B cell (primary cell): ENCODE measurements at regions not wholly inside any gene's neighbourhood (a gene's known extent, or its start where the extent isn't known, plus 50 kb on each side); places are given as distances from the start of the nearest gene placed in this dataset.

Experiments used
- ATAC-seq: fragments of 200-7000 bp; cut with Tn5 transposase; one replicate; pipeline ENCODE4 v1.10.0; 2021; ENCODE audit warnings: low read depth, mild to moderate bottlenecking, moderate number of reproducible peaks, moderate library complexity
- CTCF ChIA-PET: fragments of 350-600 bp; sonication (Branson Sonifier 250); formaldehyde crosslinking; loops from one replicate; lab custom pipeline; 2021; ENCODE audit warnings: antibody characterized with exemption, inconsistent platforms; lab: Charles Lee
- POLR2A ChIA-PET: fragments of 350-600 bp; sonication (Branson Sonifier 250); formaldehyde crosslinking; loops from one replicate; lab custom pipeline; 2021; ENCODE audit warnings: antibody characterized with exemption; lab: Charles Lee
- DNase-seq: peaks from one replicate; pipeline ENCODE4 v3.0.0; 2013
- H2AFZ ChIP-seq: 2 replicates; pipeline ENCODE4 v1.6.1; 2012; ENCODE audit warnings: mild to moderate bottlenecking, low read depth, low read length; ENCODE audit not compliant: insufficient read depth, poor library complexity, severe bottlenecking
- H3K27ac ChIP-seq, 2 donors: 1 replicate in 1 of 2; 2 replicates in 1 of 2; pipeline ENCODE4 v1.5.1; 2012 to 2013; ENCODE audit warnings: low read length in 2 of 2, mild to moderate bottlenecking in 2 of 2, moderate library complexity in 1 of 2
- H3K27me3 ChIP-seq, 4 experiments: fragments of 200-600 bp in 1 of 4; sonication (generic) in 1 of 4; replicated peaks in 1 of 4; 1 replicate in 2 of 4; 2 replicates in 2 of 4; pipeline versions ENCODE4 v1.6.1 to v1.7.0; 2013 to 2016; ENCODE audit warnings: low read length in 3 of 4, mild to moderate bottlenecking in 2 of 4, mixed read lengths in 1 of 4, moderate library complexity in 1 of 4; ENCODE audit not compliant: insufficient read depth in 4 of 4, control insufficient read depth in 3 of 4; ENCODE audit errors: control extremely low read depth in 1 of 4
- H3K36me3 ChIP-seq, 2 experiments: replicated peaks in 1 of 2; 1 replicate in 1 of 2; 2 replicates in 1 of 2; pipeline versions ENCODE4 v1.6.1 to v1.7.1; 2013; ENCODE audit warnings: low read length in 1 of 2; ENCODE audit not compliant: insufficient read depth in 2 of 2, control insufficient read depth in 1 of 2; ENCODE audit errors: control extremely low read depth in 1 of 2, extremely low read depth in 1 of 2
- H3K4me1 ChIP-seq, 2 donors: fragments of 200-600 bp in 1 of 2; sonication (generic) in 1 of 2; 1 replicate in 1 of 2; 2 replicates in 1 of 2; pipeline versions ENCODE4 v1.5.1 to v1.6.1; 2013 to 2017; ENCODE audit warnings: low read length in 2 of 2; ENCODE audit not compliant: control insufficient read depth in 2 of 2, insufficient read depth in 2 of 2
- H3K4me2 ChIP-seq: replicated peaks from 2 replicates; pipeline ENCODE3; 2012; ENCODE audit warnings: mild to moderate bottlenecking, low read depth, low read length; ENCODE audit not compliant: poor library complexity, severe bottlenecking
- H3K4me3 ChIP-seq, 5 experiments: fragments of 200-600 bp in 1 of 5; sonication (generic) in 1 of 5; 1 replicate in 3 of 5; 2 replicates in 2 of 5; pipeline versions ENCODE4 v1.5.1 to v1.7.0; 2011 to 2016; ENCODE audit warnings: low read length in 4 of 5, mild to moderate bottlenecking in 4 of 5, low read depth in 2 of 5, control low read depth in 1 of 5, moderate library complexity in 1 of 5; ENCODE audit not compliant: insufficient read depth in 1 of 5; ENCODE audit errors: control extremely low read depth in 1 of 5, extremely low read depth in 1 of 5
- H3K79me2 ChIP-seq: fragments of 200-600 bp; sonication (generic); one replicate; pipeline ENCODE4 v1.6.0; 2016; ENCODE audit warnings: low read length; ENCODE audit not compliant: control insufficient read depth, insufficient read depth
- H3K9ac ChIP-seq: fragments of 200-600 bp; sonication (generic); 2 replicates; pipeline ENCODE4 v1.6.1; 2017; ENCODE audit warnings: mild to moderate bottlenecking, low read length, moderate library complexity
- H3K9me3 ChIP-seq, 3 donors: one replicate each; pipeline versions ENCODE4 v1.6.1 to v1.7.1; 2013; ENCODE audit warnings: low read length in 2 of 3; ENCODE audit not compliant: control insufficient read depth in 2 of 3, insufficient read depth in 1 of 3; ENCODE audit errors: control extremely low read depth in 1 of 3
- H4K20me1 ChIP-seq: 2 replicates; pipeline ENCODE4 v1.6.0; 2012; ENCODE audit warnings: mild to moderate bottlenecking, low read length; ENCODE audit not compliant: insufficient read depth, control insufficient read depth, poor library complexity, severe bottlenecking
- H3K27ac Mint-ChIP-seq: one replicate; pipeline ENCODE4 v1.8.0; 2021; ENCODE audit warnings: mixed read lengths
- H3K27me3 Mint-ChIP-seq: one replicate; pipeline ENCODE4 v1.8.0; 2021; ENCODE audit warnings: mixed read lengths
- H3K4me1 Mint-ChIP-seq: one replicate; pipeline ENCODE4 v1.8.0; 2021; ENCODE audit warnings: mixed read lengths
- H3K4me3 Mint-ChIP-seq: one replicate; pipeline ENCODE4 v1.8.0; 2021; ENCODE audit warnings: mixed read lengths
- H3K9me3 Mint-ChIP-seq: one replicate; pipeline ENCODE4 v1.8.0; 2022; ENCODE audit warnings: mixed read lengths; ENCODE audit not compliant: insufficient read depth
- EZH2 ChIP-seq: IDR thresholded peaks from 2 replicates; pipeline ENCODE4 v1.6.1; 2012; ENCODE audit warnings: borderline replicate concordance, low read depth, mild to moderate bottlenecking, moderate library complexity, low read length; ENCODE audit not compliant: insufficient read depth, poor library complexity, severe bottlenecking
- WGBS: methylation state at CpG from one replicate; pipeline ENCODE4 v1.1.5; 2013; ENCODE audit warnings: missing lambda C conversion rate; ENCODE audit not compliant: insufficient coverage; 5-methylcytosine and 5-hydroxymethylcytosine counted together
- intact Hi-C: fragments of 100-400 bp; cut with micrococcal nuclease; formaldehyde crosslinking; loops from one replicate; pipeline ENCODE4 v1.10.0; 2022
- TF ChIP-seq, protein P1 (sequence below): fragments of 200-600 bp; IDR thresholded peaks from one replicate; pipeline ENCODE4 v1.8.0; 2022; ENCODE audit warnings: antibody characterized with exemption, mild to moderate bottlenecking

DNA sequence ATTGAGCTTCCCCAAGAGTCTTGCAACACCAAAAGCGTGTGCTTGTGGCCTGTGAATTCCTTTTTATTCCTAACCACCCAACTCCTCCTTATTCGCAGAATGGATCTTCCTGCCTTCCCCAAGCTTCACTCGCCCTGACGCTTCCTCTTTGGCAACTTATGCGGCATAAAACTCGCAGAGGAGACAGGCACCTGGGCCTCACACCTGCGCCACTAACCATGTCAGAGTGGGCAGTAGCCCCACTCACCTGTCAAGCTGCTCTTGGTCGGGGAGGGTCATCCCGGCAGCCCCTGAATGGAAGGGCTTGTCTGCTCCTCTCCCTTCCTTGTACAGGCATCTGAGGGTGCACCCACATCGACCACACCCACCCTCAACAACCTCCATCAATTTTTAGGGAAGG, 106.9 kb upstream of the GPC1 start:
- no peaks in the 10 kb centered on the region for H3K4me1 ChIP-seq
- intact Hi-C loops = no loop called here
- H3K4me3 ChIP-seq = no peak overlapping the region
- ChIA-PET POLR2A (no interaction called here), CTCF (no interaction called here)
- no peaks in the 10 kb centered on the region for H3K36me3 ChIP-seq
- H3K27ac Mint-ChIP-seq = no peak overlapping the region
- H3K9me3 ChIP-seq = peaks cover 2 to 19% (median 12%) of the 10 kb centered on the region in 3 donors
- H3K4me2 ChIP-seq = no peak overlapping the region
- WGBS = 86% methylated on average over 8 of the region's 10 CpGs
- TF ChIP-seq, protein P1, sequence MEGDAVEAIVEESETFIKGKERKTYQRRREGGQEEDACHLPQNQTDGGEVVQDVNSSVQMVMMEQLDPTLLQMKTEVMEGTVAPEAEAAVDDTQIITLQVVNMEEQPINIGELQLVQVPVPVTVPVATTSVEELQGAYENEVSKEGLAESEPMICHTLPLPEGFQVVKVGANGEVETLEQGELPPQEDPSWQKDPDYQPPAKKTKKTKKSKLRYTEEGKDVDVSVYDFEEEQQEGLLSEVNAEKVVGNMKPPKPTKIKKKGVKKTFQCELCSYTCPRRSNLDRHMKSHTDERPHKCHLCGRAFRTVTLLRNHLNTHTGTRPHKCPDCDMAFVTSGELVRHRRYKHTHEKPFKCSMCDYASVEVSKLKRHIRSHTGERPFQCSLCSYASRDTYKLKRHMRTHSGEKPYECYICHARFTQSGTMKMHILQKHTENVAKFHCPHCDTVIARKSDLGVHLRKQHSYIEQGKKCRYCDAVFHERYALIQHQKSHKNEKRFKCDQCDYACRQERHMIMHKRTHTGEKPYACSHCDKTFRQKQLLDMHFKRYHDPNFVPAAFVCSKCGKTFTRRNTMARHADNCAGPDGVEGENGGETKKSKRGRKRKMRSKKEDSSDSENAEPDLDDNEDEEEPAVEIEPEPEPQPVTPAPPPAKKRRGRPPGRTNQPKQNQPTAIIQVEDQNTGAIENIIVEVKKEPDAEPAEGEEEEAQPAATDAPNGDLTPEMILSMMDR = no peak
- TF ChIP-seq EZH2 = no peak
- ATAC-seq (no peak), DNase-seq (no peak)
- H3K4me1 Mint-ChIP-seq = no peaks in the 10 kb centered on the region
- H3K27me3 ChIP-seq = no peaks in the 10 kb centered on the region
- no peak overlapping the region for H3K9ac ChIP-seq
- no peaks in the 10 kb centered on the region for H4K20me1 ChIP-seq
- H3K27me3 Mint-ChIP-seq = no peaks in the 10 kb centered on the region
- no peaks in the 10 kb centered on the region for H3K79me2 ChIP-seq
- no peak overlapping the region for H3K27ac ChIP-seq
- H2AFZ ChIP-seq = no peak overlapping the region
- no peak overlapping the region for H3K4me3 Mint-ChIP-seq
- H3K9me3 Mint-ChIP-seq = peaks cover 5% of the 10 kb centered on the region

DNA sequence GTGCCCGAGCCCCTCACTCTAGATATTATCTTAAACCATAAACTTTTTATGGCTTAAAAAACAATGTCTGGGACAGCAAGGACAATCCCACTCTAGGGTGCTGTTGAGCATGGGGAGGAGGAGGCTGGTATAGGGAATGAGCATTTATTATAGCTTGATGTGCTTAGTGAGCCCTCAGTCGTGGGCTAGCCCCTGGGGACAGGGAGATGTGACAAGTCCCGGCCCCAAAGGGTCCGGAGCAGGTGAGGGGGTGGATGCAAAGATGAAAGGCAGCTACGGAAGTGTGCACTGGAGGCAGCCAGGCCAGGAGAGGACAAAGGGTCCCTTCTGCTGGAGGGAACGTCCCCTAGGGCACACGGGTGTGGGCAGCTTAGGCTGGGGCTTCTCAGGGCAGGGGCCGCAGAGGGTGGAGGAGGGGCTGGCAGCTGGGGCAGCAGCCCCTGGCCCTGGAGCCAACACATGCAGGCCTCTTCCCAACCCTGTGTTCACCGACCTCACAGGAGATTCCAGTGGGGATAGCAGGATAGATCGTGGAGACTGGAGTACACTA, 106.3 kb upstream of the GPC1 start:
- Mint-ChIP-seq H3K4me3 (no peak overlapping the region), H3K27ac (no peak overlapping the region), H3K27me3 (no peaks in the 10 kb centered on the region), H3K9me3 (peaks cover 5% of the 10 kb centered on the region), H3K4me1 (no peaks in the 10 kb centered on the region)
- H3K27ac ChIP-seq = no peak overlapping the region
- H3K27me3 ChIP-seq = no peaks in the 10 kb centered on the region
- H3K79me2 ChIP-seq = no peaks in the 10 kb centered on the region
- ChIA-PET POLR2A (no interaction called here), CTCF (no interaction called here)
- no peak overlapping the region for H3K4me3 ChIP-seq
- H2AFZ ChIP-seq = no peak overlapping the region
- intact Hi-C loops = no loop called here
- ATAC-seq = no peak
- no peak for TF ChIP-seq EZH2
- TF ChIP-seq, protein P1 = no peak
- no peaks in the 10 kb centered on the region for H4K20me1 ChIP-seq
- no peaks in the 10 kb centered on the region for H3K4me1 ChIP-seq
- no peaks in the 10 kb centered on the region for H3K36me3 ChIP-seq
- no peak for DNase-seq
- 81% methylated on average over 9 of the region's 10 CpGs for WGBS
- H3K9me3 ChIP-seq = peaks cover 2 to 19% (median 12%) of the 10 kb centered on the region in 3 donors
- no peak overlapping the region for H3K4me2 ChIP-seq
- no peak overlapping the region for H3K9ac ChIP-seq
